K562 (cell line): ENCODE measurements at regions not wholly inside any gene's neighbourhood (a gene's known extent, or its start where the extent isn't known, plus 50 kb on each side); places are given as distances from the start of the nearest gene placed in this dataset.

Experiments used
- ATAC-seq: fragments of 200-7000 bp; cut with Tn5 transposase; 3 replicates; pipeline ENCODE4 v1.9.1; 2020; ENCODE audit warnings: moderate library complexity
- BruUV-seq: library from RNA; stranded (reverse); fragments of 400-500 nt; replicated peaks from 2 replicates; lab custom pipeline; 2021; lab: Mats Ljungman, UMichigan
- CTCF ChIA-PET: fragments of 300-600 bp; formaldehyde crosslinking; extraction: SDS; loops from one replicate; lab custom pipeline; 2021; ENCODE audit warnings: low intra/inter-chr PET ratio; lab: Yijun Ruan, JAX
- POLR2A ChIA-PET: fragments of 300-600, 350-650 bp; sonication (Branson Sonifier 250); formaldehyde crosslinking; extraction: SDS; loops from one replicate; lab custom pipeline; 2021; ENCODE audit warnings: antibody characterized with exemption, inconsistent platforms; lab: Yijun Ruan, JAX
- DNase-seq, 4 experiments: peaks; one replicate each; pipeline versions ENCODE4 v3.0.0 to v3.0.0-alpha.2; 2011 to 2018; ENCODE audit warnings: low spot score in 3 of 4, mixed read lengths in 3 of 4; ENCODE audit errors: extremely low read depth in 1 of 4
- FAIRE-seq: peaks from 2 replicates; lab custom pipeline; 2011; peaks lifted over from hg19 to GRCh38; lab: Jason Lieb, UNC
- H2AFZ ChIP-seq: 2 replicates; pipeline ENCODE4 v1.6.0; 2011; ENCODE audit warnings: low read depth, low read length, control low read depth, inconsistent platforms
- H3K27ac ChIP-seq: fragments of 200-600 bp; 3 replicates; pipeline ENCODE4 v1.8.0; 2011; ENCODE audit warnings: low read depth, mild to moderate bottlenecking, control low read depth, inconsistent platforms, low read length, moderate library complexity, mixed read lengths; ENCODE audit errors: extremely low read depth
- H3K27me3 ChIP-seq, 2 experiments: fragments of 300-600 bp in 1 of 2; 2 replicates in 1 of 2; 3 replicates in 1 of 2; pipeline versions ENCODE4 v1.6.0 to v1.8.0; 2011; ENCODE audit warnings: inconsistent platforms in 2 of 2, low read length in 2 of 2, mild to moderate bottlenecking in 1 of 2, mixed read lengths in 1 of 2, moderate library complexity in 1 of 2; ENCODE audit not compliant: control insufficient read depth in 2 of 2, insufficient read depth in 2 of 2
- H3K36me3 ChIP-seq: fragments of 300-600 bp; 3 replicates; pipeline ENCODE4 v1.8.0; 2011; ENCODE audit warnings: mild to moderate bottlenecking, low read length, inconsistent platforms; ENCODE audit not compliant: control insufficient read depth, insufficient read depth
- H3K4me1 ChIP-seq, 2 experiments: fragments of 200-600 bp in 1 of 2; replicated peaks in 1 of 2; 2 replicates in 1 of 2; 3 replicates in 1 of 2; pipeline versions ENCODE4 v1.5.1 to v1.8.0; 2011; ENCODE audit warnings: inconsistent platforms in 2 of 2, low read length in 2 of 2, mild to moderate bottlenecking in 1 of 2, mixed read lengths in 1 of 2, moderate library complexity in 1 of 2; ENCODE audit not compliant: control insufficient read depth in 2 of 2, insufficient read depth in 2 of 2
- H3K4me2 ChIP-seq: 2 replicates; pipeline ENCODE4 v1.6.1; 2011; ENCODE audit warnings: low read length, control low read depth, inconsistent platforms, mixed read lengths; ENCODE audit not compliant: insufficient read depth
- H3K4me3 ChIP-seq: fragments of 200-600 bp; sonication (generic), shearing (Covaris generic); 2 replicates; pipeline ENCODE4 v1.5.1; 2016; ENCODE audit warnings: control low read depth, inconsistent platforms
- H3K79me2 ChIP-seq: fragments of 200-600 bp; 3 replicates; pipeline ENCODE4 v1.8.0; 2011; ENCODE audit warnings: low read length, inconsistent platforms; ENCODE audit not compliant: control insufficient read depth, insufficient read depth
- H3K9ac ChIP-seq, 2 experiments: 2 replicates each; pipeline versions ENCODE4 v1.6.0 to v1.6.1; 2011; ENCODE audit warnings: low read depth in 2 of 2, low read length in 2 of 2, control low read depth in 1 of 2, inconsistent platforms in 1 of 2, mild to moderate bottlenecking in 1 of 2, mixed read lengths in 1 of 2; ENCODE audit not compliant: insufficient read depth in 1 of 2
- H3K9me1 ChIP-seq: one replicate; pipeline ENCODE4 v1.6.0; 2011; ENCODE audit warnings: inconsistent platforms, mild to moderate bottlenecking, low read length, moderate library complexity; ENCODE audit not compliant: control insufficient read depth, insufficient read depth
- H3K9me3 ChIP-seq: replicated peaks from 2 replicates; pipeline ENCODE4 v1.5.1; 2011; ENCODE audit warnings: low read depth, low read length, inconsistent platforms; ENCODE audit not compliant: control insufficient read depth, insufficient read depth
- H4K20me1 ChIP-seq: replicated peaks from 2 replicates; pipeline ENCODE4 v1.6.1; 2011; ENCODE audit warnings: low read length, inconsistent platforms, mixed read lengths; ENCODE audit not compliant: control insufficient read depth, insufficient read depth
- CBX8 ChIP-seq: fragments of 200-600 bp; sonication (generic); IDR thresholded peaks from 2 replicates; pipeline ENCODE4 v1.6.1; 2012; ENCODE audit warnings: borderline replicate concordance, mixed run types, low read depth, mild to moderate bottlenecking, moderate library complexity, mixed read lengths, low read length, control low read depth, inconsistent platforms; ENCODE audit not compliant: poor library complexity, severe bottlenecking; ENCODE audit errors: extremely low read depth
- CREBBP ChIP-seq: IDR thresholded peaks from one replicate; pipeline ENCODE4 v1.6.1; 2012; ENCODE audit warnings: low read depth, mild to moderate bottlenecking, control low read depth, inconsistent platforms, low read length
- HDAC2 ChIP-seq: fragments of 450-650 bp; IDR thresholded peaks from 2 replicates; pipeline ENCODE4 v1.6.1; 2016; ENCODE audit warnings: mild to moderate bottlenecking
- NCOR1 ChIP-seq: fragments of 450-650 bp; IDR thresholded peaks from 2 replicates; pipeline ENCODE4 v1.6.1; 2016; ENCODE audit warnings: mild to moderate bottlenecking, moderate library complexity
- SNIP1 ChIP-seq: fragments of 450-650 bp; IDR thresholded peaks from 2 replicates; pipeline ENCODE4 v1.7.1; 2017; ENCODE audit warnings: low read depth, mild to moderate bottlenecking
- TCF3 ChIP-seq: sonication (generic); formaldehyde crosslinking; IDR thresholded peaks from 2 replicates; pipeline ENCODE4 v1.4.0; 2020; ENCODE audit warnings: mild to moderate bottlenecking, missing genetic modification reagents
- U2AF1 ChIP-seq: fragments of 200-400 bp; formaldehyde crosslinking; optimal IDR thresholded peaks from 2 replicates; pipeline ENCODE3; 2017; ENCODE audit warnings: mild to moderate bottlenecking, low read depth, low read length, moderate library complexity
- XRCC3 ChIP-seq: fragments of 450-650 bp; IDR thresholded peaks from 2 replicates; pipeline ENCODE4 v1.6.1; 2017; ENCODE audit warnings: mild to moderate bottlenecking, moderate library complexity
- ZNF23 ChIP-seq: fragments of 250-450 bp; sonication (Bioruptor Pico); IDR thresholded peaks from 2 replicates; pipeline ENCODE4 v1.4.0; 2020; ENCODE audit warnings: mild to moderate bottlenecking
- ZNF232 ChIP-seq: sonication (generic); formaldehyde crosslinking; IDR thresholded peaks from 2 replicates; pipeline ENCODE4 v1.8.0; 2022; ENCODE audit warnings: mild to moderate bottlenecking, missing genetic modification reagents
- ZNF253 ChIP-seq: fragments of 250-450 bp; sonication (Bioruptor Pico); conservative IDR thresholded peaks from 2 replicates; pipeline ENCODE4 v1.6.1; 2021; ENCODE audit warnings: mild to moderate bottlenecking
- ZNF57 ChIP-seq: fragments of 450-650 bp; formaldehyde crosslinking; IDR thresholded peaks from 2 replicates; pipeline ENCODE4 v1.4.0; 2020; ENCODE audit warnings: mild to moderate bottlenecking, moderate library complexity
- WGBS: fragments of 100-300 bp; shearing (Covaris generic); methylation state at CpG from one replicate; pipeline ENCODE4 v1.1.6; 2016; ENCODE audit warnings: low coverage, mixed read lengths; ENCODE audit not compliant: insufficient coverage; ENCODE audit errors: missing lambda C conversion rate; 5-methylcytosine and 5-hydroxymethylcytosine counted together
- in situ Hi-C: fragments of 300-500 bp; cut with MboI; formaldehyde crosslinking; loops from 4 replicates; pipeline ENCODE4 v1.15.0; 2018; ENCODE audit warnings: inconsistent platforms, mixed read lengths
- intact Hi-C: fragments of 100-400 bp; cut with micrococcal nuclease; formaldehyde crosslinking; loops from 2 replicates; pipeline ENCODE4 v1.14.2; 2022
- TF ChIP-seq, protein P1 (sequence below): fragments of 450-650 bp; formaldehyde crosslinking; IDR thresholded peaks from 2 replicates; pipeline ENCODE4 v1.4.0; 2022; ENCODE audit warnings: missing genetic modification characterization
- TF ChIP-seq, protein P2 (sequence below): sonication (generic); formaldehyde crosslinking; IDR thresholded peaks from 2 replicates; pipeline ENCODE4 v1.9.0; 2022; ENCODE audit warnings: mild to moderate bottlenecking, missing genetic modification reagents
- TF ChIP-seq, protein P3 (sequence below), 2 experiments: fragments of 450-650 bp in 1 of 2; sonication (generic) in 1 of 2; formaldehyde crosslinking; conservative IDR thresholded peaks; 2 replicates each; pipeline versions ENCODE4 v1.4.0 to v1.8.1; 2020 to 2022; ENCODE audit warnings: mild to moderate bottlenecking in 1 of 2, missing genetic modification reagents in 1 of 2

DNA sequence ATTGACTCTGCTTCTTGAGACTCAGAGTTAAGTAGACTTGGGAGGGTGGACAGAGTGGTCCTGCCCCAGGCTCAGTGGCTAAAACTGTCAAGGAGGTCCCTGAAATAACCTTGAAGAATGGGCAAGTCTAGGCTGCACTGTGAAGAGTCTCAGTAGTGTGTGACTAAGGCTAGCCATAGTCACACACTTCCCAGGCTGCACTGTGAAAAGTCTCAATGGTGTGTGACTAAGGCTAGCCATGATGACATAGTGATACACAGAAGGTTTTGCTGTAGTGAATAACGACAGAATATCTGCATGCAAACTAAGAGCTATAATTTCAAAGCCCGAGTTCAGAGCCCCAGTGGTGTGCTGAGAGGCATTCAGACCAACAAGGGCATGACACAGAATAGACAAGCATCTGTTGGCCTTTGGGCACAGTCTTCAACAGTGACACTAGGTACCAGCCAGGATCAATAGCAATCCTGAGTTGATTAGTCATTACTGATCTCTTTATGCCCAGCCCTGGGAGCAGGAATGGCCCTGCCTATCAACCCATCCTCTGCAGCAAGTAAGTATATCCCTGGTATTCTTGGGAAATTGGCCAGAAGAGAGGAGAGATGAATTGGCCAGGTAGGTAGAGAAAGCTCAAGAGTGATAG is 72.4 kb upstream of the BBX start:
- TF ChIP-seq ZNF23 (CRISPR knock-in tag): no peak
- TF ChIP-seq TCF3 (CRISPR knock-in tag): no peak
- no peak for TF ChIP-seq ZNF232
- no peak for TF ChIP-seq ZNF57 (CRISPR knock-in tag)
- TF ChIP-seq, all 486 proteins: peak for 0
- Histone ChIP-seq H3K4me3 (no peak overlapping the region), H3K4me2 (no peak overlapping the region), H3K36me3 (no peaks in the 10 kb centered on the region), H3K4me1 (no peaks in the 10 kb centered on the region), H3K9me3 (no peaks in the 10 kb centered on the region), H3K9me1 (no peaks in the 10 kb centered on the region), H2AFZ (no peak overlapping the region), H4K20me1 (no peaks in the 10 kb centered on the region), H3K79me2 (no peaks in the 10 kb centered on the region), H3K27ac (no peak overlapping the region), H3K27me3 (no peaks in the 10 kb centered on the region; a peak in 1 of 5 replicates), H3K9ac (no peak overlapping the region)
- FAIRE-seq (no peak), ATAC-seq (no peak), DNase-seq (no peak)
- BruUV-seq: no TSS peak
- WGBS: 0% methylated on average over 2 of the region's 2 CpGs
- POLR2A ChIA-PET: no interaction called here
- in situ Hi-C loops (no loop called here), intact Hi-C loops (no loop called here)
- CTCF ChIA-PET: no interaction called here

DNA sequence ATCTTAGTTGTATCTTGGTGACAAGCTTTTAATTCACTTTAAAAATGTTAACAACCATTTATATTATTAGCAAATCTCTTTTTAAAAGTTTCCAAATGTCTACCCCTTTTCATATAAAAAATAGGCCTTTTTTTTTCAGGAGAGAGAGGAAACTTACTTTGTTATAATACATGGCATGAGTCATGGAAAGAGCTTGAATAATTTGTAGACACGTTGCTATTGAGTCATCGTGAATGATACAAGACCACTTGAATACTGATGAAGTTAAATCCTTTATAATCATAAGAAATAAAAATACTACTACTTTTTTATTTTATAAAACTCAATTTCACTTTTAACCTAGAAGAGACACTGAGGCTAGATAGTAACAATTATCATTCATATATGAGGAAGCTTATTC is 70.3 kb upstream of the BBX start:
- ChIA-PET CTCF (no interaction called here), POLR2A (interaction anchor here (0.7 kb wide), 1 partner anchor 296 kb away, joined by 3 read pairs; no protein-coding TSS in a partner anchor)
- no peak for ATAC-seq
- no peak overlapping the region for H3K4me3 ChIP-seq
- no peaks in the 10 kb centered on the region for H3K9me3 ChIP-seq
- H3K4me2 ChIP-seq: no peak overlapping the region
- in situ Hi-C loops: no loop called here
- no peak overlapping the region for H2AFZ ChIP-seq
- no peak for FAIRE-seq
- no peaks in the 10 kb centered on the region for H3K9me1 ChIP-seq
- H4K20me1 ChIP-seq: no peaks in the 10 kb centered on the region
- no peaks in the 10 kb centered on the region; a peak in 1 of 5 replicates for H3K27me3 ChIP-seq
- H3K4me1 ChIP-seq: no peaks in the 10 kb centered on the region
- no peak overlapping the region for H3K27ac ChIP-seq
- BruUV-seq: no TSS peak
- WGBS: 3% methylated on average over 2 of the region's 2 CpGs
- H3K79me2 ChIP-seq: no peaks in the 10 kb centered on the region
- DNase-seq: no peak
- no peaks in the 10 kb centered on the region for H3K36me3 ChIP-seq
- intact Hi-C loops: no loop called here
- no peak overlapping the region for H3K9ac ChIP-seq
- TF ChIP-seq CREBBP (no peak), ZNF253 (CRISPR knock-in tag) (no peak), TCF3 (CRISPR knock-in tag) (no peak), U2AF1 (no peak), NCOR1 (no peak), HDAC2 (no peak), SNIP1 (no peak), CBX8 (no peak), XRCC3 (no peak), ZNF57 (CRISPR knock-in tag) (no peak)
- TF ChIP-seq, protein P1, sequence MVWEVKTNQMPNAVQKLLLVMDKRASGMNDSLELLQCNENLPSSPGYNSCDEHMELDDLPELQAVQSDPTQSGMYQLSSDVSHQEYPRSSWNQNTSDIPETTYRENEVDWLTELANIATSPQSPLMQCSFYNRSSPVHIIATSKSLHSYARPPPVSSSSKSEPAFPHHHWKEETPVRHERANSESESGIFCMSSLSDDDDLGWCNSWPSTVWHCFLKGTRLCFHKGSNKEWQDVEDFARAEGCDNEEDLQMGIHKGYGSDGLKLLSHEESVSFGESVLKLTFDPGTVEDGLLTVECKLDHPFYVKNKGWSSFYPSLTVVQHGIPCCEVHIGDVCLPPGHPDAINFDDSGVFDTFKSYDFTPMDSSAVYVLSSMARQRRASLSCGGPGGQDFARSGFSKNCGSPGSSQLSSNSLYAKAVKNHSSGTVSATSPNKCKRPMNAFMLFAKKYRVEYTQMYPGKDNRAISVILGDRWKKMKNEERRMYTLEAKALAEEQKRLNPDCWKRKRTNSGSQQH (CRISPR knock-in tag): no peak
- TF ChIP-seq, protein P2, sequence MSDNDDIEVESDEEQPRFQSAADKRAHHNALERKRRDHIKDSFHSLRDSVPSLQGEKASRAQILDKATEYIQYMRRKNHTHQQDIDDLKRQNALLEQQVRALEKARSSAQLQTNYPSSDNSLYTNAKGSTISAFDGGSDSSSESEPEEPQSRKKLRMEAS (CRISPR knock-in tag): no peak
- TF ChIP-seq, protein P3, sequence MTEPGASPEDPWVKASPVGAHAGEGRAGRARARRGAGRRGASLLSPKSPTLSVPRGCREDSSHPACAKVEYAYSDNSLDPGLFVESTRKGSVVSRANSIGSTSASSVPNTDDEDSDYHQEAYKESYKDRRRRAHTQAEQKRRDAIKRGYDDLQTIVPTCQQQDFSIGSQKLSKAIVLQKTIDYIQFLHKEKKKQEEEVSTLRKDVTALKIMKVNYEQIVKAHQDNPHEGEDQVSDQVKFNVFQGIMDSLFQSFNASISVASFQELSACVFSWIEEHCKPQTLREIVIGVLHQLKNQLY (CRISPR knock-in tag; conservative IDR thresholded peaks at IDR 0.05): no peak
